HepG2 (cell line): ENCODE measurements at regions not wholly inside any gene's neighbourhood (a gene's known extent, or its start where the extent isn't known, plus 50 kb on each side); places are given as distances from the start of the nearest gene placed in this dataset.

Experiments used
- AKAP8 ChIP-seq: sonication (generic); formaldehyde crosslinking; IDR thresholded peaks from 2 replicates; pipeline ENCODE4 v1.5.1; 2020; ENCODE audit warnings: mild to moderate bottlenecking, missing genetic modification reagents
- CCDC6 ChIP-seq: sonication (generic); formaldehyde crosslinking; IDR thresholded peaks from 2 replicates; pipeline ENCODE4 v1.8.1; 2022; ENCODE audit warnings: mild to moderate bottlenecking, missing genetic modification reagents, moderate library complexity
- HDAC6 ChIP-seq: fragments of 200-600 bp; sonication (generic); IDR thresholded peaks from 2 replicates; pipeline ENCODE4 v1.7.0; 2017; ENCODE audit warnings: mild to moderate bottlenecking, antibody characterized with exemption, low read length, low read depth
- HIVEP1 ChIP-seq: sonication (generic); formaldehyde crosslinking; IDR thresholded peaks from 2 replicates; pipeline ENCODE4 v1.4.0; 2020; ENCODE audit warnings: mild to moderate bottlenecking, missing genetic modification reagents
- MEF2D ChIP-seq: sonication (generic); formaldehyde crosslinking; IDR thresholded peaks from 2 replicates; pipeline ENCODE4 v1.5.1; 2020; ENCODE audit warnings: mild to moderate bottlenecking, missing genetic modification reagents
- MIXL1 ChIP-seq: IDR thresholded peaks from 2 replicates; pipeline ENCODE4 v1.6.1; 2016
- PAX8 ChIP-seq: sonication (generic); formaldehyde crosslinking; IDR thresholded peaks from 2 replicates; pipeline ENCODE4 v1.8.0; 2022; ENCODE audit warnings: mild to moderate bottlenecking, missing genetic modification reagents, borderline replicate concordance
- RARA ChIP-seq: IDR thresholded peaks from 2 replicates; pipeline ENCODE4 v1.6.1; 2016; ENCODE audit warnings: missing genetic modification reagents, missing compliant biosample characterization
- RNF2 ChIP-seq: fragments of 450-650 bp; conservative IDR thresholded peaks from 2 replicates; pipeline ENCODE4 v1.6.1; 2016; ENCODE audit warnings: low read depth
- RXRA ChIP-seq: sonication (generic); formaldehyde crosslinking; IDR thresholded peaks from 2 replicates; pipeline ENCODE4 v1.5.1; 2020; ENCODE audit warnings: missing genetic modification reagents
- SIX4 ChIP-seq: sonication (generic); formaldehyde crosslinking; IDR thresholded peaks from 2 replicates; pipeline ENCODE4 v1.4.0; 2020; ENCODE audit warnings: missing genetic modification reagents
- SP140L ChIP-seq: sonication (generic); formaldehyde crosslinking; IDR thresholded peaks from 2 replicates; pipeline ENCODE4 v1.4.0; 2020; ENCODE audit warnings: missing genetic modification reagents, borderline replicate concordance
- SRF ChIP-seq: IDR thresholded peaks from 2 replicates; pipeline ENCODE4 v1.6.1; 2011; ENCODE audit warnings: mild to moderate bottlenecking, low read depth, low read length, moderate library complexity
- SRSF1 ChIP-seq: fragments of 200-400 bp; formaldehyde crosslinking; optimal IDR thresholded peaks from 2 replicates; pipeline ENCODE3; 2017; ENCODE audit warnings: mild to moderate bottlenecking, low read depth, low read length, moderate library complexity
- TGIF2 ChIP-seq: IDR thresholded peaks from 2 replicates; pipeline ENCODE4 v1.6.1; 2016; ENCODE audit warnings: control low read depth, missing compliant biosample characterization
- ZBTB7B ChIP-seq: sonication (generic); formaldehyde crosslinking; IDR thresholded peaks from 2 replicates; pipeline ENCODE4 v1.4.0; 2020; ENCODE audit warnings: missing genetic modification reagents
- ZNF251 ChIP-seq: sonication (generic); formaldehyde crosslinking; IDR thresholded peaks from 2 replicates; pipeline ENCODE4 v1.9.0; 2021; ENCODE audit warnings: mild to moderate bottlenecking, missing genetic modification reagents
- ZNF337 ChIP-seq: sonication (generic); formaldehyde crosslinking; IDR thresholded peaks from 2 replicates; pipeline ENCODE4 v1.5.1; 2020; ENCODE audit warnings: missing genetic modification reagents, low read depth, mild to moderate bottlenecking, borderline replicate concordance
- ZNF567 ChIP-seq: sonication (generic); formaldehyde crosslinking; IDR thresholded peaks from 2 replicates; pipeline ENCODE4 v1.8.1; 2023; ENCODE audit warnings: mild to moderate bottlenecking, missing genetic modification reagents, borderline replicate concordance
- ZNF678 ChIP-seq: sonication (generic); formaldehyde crosslinking; IDR thresholded peaks from 2 replicates; pipeline ENCODE4 v1.4.0; 2020; ENCODE audit warnings: mild to moderate bottlenecking, missing genetic modification reagents
- ZNF761 ChIP-seq: sonication (generic); formaldehyde crosslinking; conservative IDR thresholded peaks from 2 replicates; pipeline ENCODE4 v1.4.0; 2020; ENCODE audit warnings: mild to moderate bottlenecking, missing genetic modification reagents
- ZNF883 ChIP-seq: sonication (generic); formaldehyde crosslinking; IDR thresholded peaks from 2 replicates; pipeline ENCODE4 v1.5.1; 2020; ENCODE audit warnings: mild to moderate bottlenecking, missing genetic modification reagents; ENCODE audit errors: not compliant biosample characterization
- TF ChIP-seq, protein P1 (sequence below): sonication (generic); formaldehyde crosslinking; IDR thresholded peaks from 2 replicates; pipeline ENCODE4 v1.5.0; 2020; ENCODE audit warnings: mild to moderate bottlenecking, missing genetic modification reagents
- TF ChIP-seq, protein P2 (sequence below): sonication (generic); formaldehyde crosslinking; IDR thresholded peaks from 2 replicates; pipeline ENCODE4 v1.4.0; 2020; ENCODE audit warnings: missing genetic modification reagents
- TF ChIP-seq, protein P3 (sequence below): sonication (generic); formaldehyde crosslinking; IDR thresholded peaks from 2 replicates; pipeline ENCODE4 v1.5.1; 2020; ENCODE audit warnings: mild to moderate bottlenecking, missing genetic modification reagents, borderline replicate concordance

- no peak for TF ChIP-seq HIVEP1 (CRISPR knock-in tag)
- TF ChIP-seq TGIF2 (CRISPR knock-in tag): peak; percentile 83
- no peak for TF ChIP-seq SRF
- TF ChIP-seq HDAC6: no peak
- no peak for TF ChIP-seq ZNF883 (CRISPR knock-in tag)
- TF ChIP-seq ZNF337: no peak
- no peak for TF ChIP-seq PAX8 (CRISPR knock-in tag)
- peak; percentile 86; the same call in 1 of the 2 replicates for TF ChIP-seq MEF2D (CRISPR knock-in tag)
- no peak for TF ChIP-seq ZNF567 (CRISPR knock-in tag)
- no peak for TF ChIP-seq RNF2
- no peak for TF ChIP-seq SRSF1
- 0 out of 2 replicates have a peak, but pooled peaks have one; percentile 23 for TF ChIP-seq AKAP8 (CRISPR knock-in tag)
- peak; percentile 99 for TF ChIP-seq RARA
- peak; percentile 91 for TF ChIP-seq SIX4 (CRISPR knock-in tag)
- TF ChIP-seq ZNF761 (CRISPR knock-in tag): peak; percentile 52; the same call in 1 of the 2 replicates
- TF ChIP-seq, protein P1, sequence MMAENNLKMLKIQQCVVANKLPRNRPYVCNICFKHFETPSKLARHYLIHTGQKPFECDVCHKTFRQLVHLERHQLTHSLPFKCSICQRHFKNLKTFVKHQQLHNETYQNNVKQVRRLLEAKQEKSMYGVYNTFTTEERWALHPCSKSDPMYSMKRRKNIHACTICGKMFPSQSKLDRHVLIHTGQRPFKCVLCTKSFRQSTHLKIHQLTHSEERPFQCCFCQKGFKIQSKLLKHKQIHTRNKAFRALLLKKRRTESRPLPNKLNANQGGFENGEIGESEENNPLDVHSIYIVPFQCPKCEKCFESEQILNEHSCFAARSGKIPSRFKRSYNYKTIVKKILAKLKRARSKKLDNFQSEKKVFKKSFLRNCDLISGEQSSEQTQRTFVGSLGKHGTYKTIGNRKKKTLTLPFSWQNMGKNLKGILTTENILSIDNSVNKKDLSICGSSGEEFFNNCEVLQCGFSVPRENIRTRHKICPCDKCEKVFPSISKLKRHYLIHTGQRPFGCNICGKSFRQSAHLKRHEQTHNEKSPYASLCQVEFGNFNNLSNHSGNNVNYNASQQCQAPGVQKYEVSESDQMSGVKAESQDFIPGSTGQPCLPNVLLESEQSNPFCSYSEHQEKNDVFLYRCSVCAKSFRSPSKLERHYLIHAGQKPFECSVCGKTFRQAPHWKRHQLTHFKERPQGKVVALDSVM (CRISPR knock-in tag): 0 out of 2 replicates have a peak, but pooled peaks have one; percentile 12
- TF ChIP-seq ZNF251 (CRISPR knock-in tag): no peak
- peak; percentile 52; the same call in 1 of the 2 replicates for TF ChIP-seq ZNF678 (CRISPR knock-in tag)
- TF ChIP-seq, protein P2, sequence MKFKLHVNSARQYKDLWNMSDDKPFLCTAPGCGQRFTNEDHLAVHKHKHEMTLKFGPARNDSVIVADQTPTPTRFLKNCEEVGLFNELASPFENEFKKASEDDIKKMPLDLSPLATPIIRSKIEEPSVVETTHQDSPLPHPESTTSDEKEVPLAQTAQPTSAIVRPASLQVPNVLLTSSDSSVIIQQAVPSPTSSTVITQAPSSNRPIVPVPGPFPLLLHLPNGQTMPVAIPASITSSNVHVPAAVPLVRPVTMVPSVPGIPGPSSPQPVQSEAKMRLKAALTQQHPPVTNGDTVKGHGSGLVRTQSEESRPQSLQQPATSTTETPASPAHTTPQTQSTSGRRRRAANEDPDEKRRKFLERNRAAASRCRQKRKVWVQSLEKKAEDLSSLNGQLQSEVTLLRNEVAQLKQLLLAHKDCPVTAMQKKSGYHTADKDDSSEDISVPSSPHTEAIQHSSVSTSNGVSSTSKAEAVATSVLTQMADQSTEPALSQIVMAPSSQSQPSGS (CRISPR knock-in tag): peak; percentile 81; the same call in 1 of the 2 replicates
- peak; percentile 73; the same call in 1 of the 2 replicates for TF ChIP-seq ZBTB7B
- TF ChIP-seq, protein P3, sequence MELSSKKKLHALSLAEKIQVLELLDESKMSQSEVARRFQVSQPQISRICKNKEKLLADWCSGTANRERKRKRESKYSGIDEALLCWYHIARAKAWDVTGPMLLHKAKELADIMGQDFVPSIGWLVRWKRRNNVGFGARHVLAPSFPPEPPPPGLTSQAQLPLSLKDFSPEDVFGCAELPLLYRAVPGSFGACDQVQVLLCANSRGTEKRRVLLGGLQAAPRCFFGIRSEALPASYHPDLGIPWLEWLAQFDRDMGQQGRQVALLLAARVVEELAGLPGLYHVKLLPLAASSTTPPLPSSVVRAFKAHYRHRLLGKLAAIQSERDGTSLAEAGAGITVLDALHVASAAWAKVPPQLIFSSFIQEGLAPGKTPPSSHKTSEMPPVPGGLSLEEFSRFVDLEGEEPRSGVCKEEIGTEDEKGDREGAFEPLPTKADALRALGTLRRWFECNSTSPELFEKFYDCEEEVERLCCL (CRISPR knock-in tag): no peak
- no peak for TF ChIP-seq SP140L (CRISPR knock-in tag)
- peak; percentile 1; the same call in 1 of the 2 replicates for TF ChIP-seq CCDC6 (CRISPR knock-in tag)
- peak; percentile 78; the same call in 1 of the 2 replicates for TF ChIP-seq RXRA (CRISPR knock-in tag)
- peak; percentile 87; the same call in 1 of the 2 replicates for TF ChIP-seq MIXL1 (CRISPR knock-in tag)
Observed at GRCh38 chr2:222795450-222796357, 65.1 kb upstream of the ACSL3 start (continued).
